ENCODE measurements at regions not wholly inside any gene's neighbourhood (a gene's known extent, or its start where the extent isn't known, plus 50 kb on each side); places are given as distances from the start of the nearest gene placed in this dataset.
"Not testable (repeated sequence)": the region's sequence is repeated elsewhere in the genome, so short reads cannot be mapped to it uniquely, and the experiment has no call there.

- no peak for FAIRE-seq
Measured at GRCh38 chr4:19496756-19497155, 754.9 kb upstream of the SLIT2 start.

- FAIRE-seq: no peak
Measured at GRCh38 chr4:19494961-19495360, 756.7 kb upstream of the SLIT2 start.

DNA sequence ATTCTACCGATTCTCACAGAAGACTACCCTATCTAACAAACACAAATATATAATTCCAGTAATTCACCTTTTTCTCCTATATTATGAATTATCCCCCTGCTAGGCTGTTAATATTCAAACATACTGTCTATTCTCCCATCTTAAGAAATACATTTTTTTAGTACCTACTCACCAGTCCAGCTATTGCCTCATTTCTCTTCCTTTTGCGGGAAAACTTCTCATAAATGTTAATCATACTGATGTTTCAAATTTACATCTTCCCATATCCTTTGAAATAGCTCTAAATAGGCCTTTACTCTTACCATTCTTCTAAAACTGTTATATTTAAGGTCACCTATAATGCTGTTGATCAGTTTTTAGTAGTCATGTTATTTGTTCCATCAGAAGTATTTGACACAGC is 759.1 kb upstream of the SLIT2 start:
- FAIRE-seq: no peak

DNA sequence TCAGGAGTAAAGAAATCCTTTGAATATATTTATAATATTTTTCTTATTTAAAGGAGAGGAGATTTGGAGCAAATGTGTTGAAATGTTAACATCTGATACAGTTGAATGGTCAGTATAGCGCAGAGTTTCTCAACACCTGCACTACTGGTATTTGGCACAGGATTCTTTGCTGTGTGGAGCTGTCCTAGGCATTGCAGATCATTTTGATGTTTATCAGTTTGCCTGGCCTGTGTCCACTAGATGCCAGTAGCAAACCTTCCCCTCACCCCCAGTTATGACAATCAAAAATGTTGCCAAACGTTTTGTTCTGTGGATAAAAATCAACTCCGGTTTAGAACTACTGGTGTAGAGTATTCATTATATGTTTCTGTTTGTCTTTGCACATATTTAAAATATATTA is 765.3 kb upstream of the SLIT2 start:
- FAIRE-seq: no peak

DNA sequence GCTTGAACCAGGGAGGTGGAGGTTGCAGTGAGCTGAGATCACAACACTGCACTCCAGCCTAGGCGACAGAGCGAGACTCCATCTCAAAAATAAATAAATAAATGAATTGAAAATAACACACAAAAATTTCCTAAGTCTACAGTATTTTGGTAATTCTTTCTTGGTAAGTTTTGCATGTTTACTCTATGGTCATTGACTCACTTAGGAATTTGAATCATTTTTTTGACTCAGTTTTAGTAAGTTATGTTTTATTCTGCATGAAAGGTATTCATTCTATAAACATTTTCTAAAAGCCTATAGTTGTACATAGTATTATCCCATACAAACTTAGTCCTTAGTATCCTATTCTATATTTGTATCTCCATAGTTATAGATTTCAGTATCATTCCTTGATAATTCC is 772.9 kb upstream of the SLIT2 start:
- FAIRE-seq: no peak

- FAIRE-seq: no peak
Measured at GRCh38 chr4:19473569-19473968, 778.1 kb upstream of the SLIT2 start.

DNA sequence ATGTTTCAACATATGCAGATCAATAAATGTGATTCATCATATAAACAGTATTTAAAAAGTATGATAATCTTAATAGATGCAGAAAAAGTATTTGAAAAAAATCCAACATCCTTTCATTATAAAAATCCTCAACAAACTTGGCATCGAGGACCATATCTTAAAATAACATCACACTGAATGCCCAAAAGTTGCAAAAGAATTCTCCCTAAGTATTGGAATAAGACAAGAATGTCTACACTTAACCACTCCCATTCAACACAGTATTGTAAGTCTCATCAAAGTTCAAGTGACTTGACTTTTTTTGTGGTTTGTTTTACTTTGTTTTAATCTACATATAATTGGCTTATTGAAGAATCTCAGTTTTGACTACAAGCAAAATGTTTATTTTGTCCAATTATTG is 779.0 kb upstream of the SLIT2 start:
- FAIRE-seq: no peak

DNA sequence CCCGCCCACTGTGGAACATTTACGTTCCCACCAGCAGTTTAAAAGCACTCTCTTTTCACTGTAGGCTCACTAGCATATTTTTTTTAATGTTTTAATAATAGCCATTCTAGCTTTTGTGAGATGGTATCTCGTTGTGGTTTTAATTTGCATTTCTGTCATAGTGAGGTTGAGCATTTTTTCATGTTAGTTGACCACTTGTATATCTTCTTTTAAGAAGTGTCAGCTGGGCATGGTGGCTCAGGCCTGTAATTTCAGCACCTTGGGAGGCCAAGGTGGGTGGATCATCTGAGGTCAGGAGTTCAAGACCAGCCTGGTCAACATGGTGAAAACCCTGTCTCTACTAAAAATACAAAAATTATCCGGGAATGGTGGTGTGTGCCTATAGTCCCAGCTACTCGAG is 781.7 kb upstream of the SLIT2 start:
- not testable (repeated sequence) for FAIRE-seq

- no peak for FAIRE-seq
Measured at GRCh38 chr4:19462117-19462516, 789.6 kb upstream of the SLIT2 start.

DNA sequence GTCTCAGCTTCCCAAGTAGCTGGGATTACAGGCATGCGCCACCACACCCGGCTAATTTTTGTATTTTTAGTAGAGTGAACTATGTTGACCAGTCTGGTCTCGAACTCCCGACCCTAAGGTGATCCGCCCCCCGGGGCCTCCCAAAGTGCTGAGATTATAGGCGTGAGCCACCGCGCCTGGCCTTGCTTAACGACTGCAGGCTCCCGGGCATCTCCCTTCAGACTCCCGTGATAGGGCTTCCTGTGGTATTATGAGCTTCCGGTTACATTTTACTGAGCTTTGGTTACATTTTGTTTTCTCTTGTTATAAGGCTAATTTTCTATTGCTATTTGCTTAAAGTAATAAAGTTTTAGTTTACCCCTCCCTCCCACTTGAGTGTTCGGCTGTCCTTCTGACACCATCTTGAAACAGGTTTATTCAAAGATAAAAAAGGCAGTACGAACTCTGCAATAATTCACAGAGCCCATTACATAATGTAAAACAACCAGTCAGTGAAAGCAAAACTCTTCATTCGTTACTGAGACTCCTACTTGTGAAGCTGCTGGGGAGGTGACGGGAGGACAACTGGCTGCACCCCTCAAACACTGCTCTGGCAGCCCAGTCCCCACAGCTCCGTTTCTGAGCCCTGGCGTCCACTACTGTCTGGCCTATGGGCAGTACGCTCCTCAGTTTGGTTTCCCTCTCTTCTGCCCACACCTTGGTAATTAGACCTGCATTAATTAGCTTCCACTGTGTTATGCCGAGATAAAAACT is 795.7 kb upstream of the SLIT2 start:
- no peak for FAIRE-seq

DNA sequence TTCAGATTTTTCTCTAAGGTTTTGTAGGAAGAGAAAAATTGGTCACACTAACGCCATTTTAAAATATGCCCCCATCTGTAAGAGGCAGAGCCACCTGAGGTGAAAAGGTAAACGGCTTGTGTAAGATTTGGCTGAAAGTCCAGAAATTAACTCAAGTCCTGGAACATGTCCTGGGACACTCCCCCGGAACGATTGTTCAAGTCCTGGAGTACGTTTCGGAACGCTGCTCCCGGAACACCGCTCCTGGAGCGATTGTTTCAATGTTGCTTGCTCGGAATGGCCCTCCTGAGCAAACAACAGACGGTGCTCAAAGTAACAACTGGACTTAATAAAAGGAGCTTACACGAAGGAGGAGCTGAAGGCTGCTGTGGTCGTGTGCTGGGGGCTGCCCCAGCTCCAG is 796.5 kb upstream of the SLIT2 start:
- no peak for FAIRE-seq

DNA sequence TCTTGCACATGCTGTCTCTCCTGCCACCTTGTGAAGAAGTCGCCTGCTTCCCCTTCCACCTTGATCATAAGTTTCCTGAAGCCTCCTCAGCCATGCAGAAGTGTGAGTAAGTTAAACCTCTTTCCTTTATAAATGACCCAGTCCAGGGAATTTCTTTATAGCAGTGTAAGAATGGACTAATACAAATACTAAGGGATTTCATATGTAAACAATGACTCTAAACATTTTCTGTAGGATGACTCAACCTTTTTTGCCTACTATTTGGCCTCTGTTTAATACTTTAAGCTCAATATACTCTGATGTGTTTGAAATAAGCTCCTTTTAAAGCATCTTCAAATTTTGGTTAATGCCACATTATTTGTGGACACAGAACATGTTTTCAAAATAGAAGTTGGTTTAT is 813.5 kb upstream of the SLIT2 start:
- no peak for FAIRE-seq

- FAIRE-seq: no peak
Measured at GRCh38 chr4:19437008-19437407, 814.7 kb upstream of the SLIT2 start.

GRCh38 chr4:19429684-19430083 is 822.0 kb upstream of the SLIT2 start:
- no peak for FAIRE-seq

DNA sequence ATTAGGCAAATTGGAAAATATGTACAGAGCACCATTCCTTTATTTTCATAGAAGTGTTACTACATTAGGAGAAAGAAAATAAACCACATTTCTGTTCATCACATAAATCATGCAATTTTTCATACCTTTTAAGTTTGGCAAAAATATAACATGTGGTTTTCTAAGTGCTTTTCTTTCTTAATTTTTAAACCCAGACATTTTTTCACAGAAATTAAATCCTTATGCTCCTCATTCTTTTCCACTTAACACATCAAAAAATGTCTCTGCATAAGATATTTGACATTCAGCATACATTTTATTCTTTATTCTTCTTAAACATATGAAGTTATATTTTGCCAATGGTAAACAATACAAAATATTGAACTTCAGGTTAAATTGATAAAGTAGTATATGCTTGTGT is 826.6 kb upstream of the SLIT2 start:
- FAIRE-seq: no peak

DNA sequence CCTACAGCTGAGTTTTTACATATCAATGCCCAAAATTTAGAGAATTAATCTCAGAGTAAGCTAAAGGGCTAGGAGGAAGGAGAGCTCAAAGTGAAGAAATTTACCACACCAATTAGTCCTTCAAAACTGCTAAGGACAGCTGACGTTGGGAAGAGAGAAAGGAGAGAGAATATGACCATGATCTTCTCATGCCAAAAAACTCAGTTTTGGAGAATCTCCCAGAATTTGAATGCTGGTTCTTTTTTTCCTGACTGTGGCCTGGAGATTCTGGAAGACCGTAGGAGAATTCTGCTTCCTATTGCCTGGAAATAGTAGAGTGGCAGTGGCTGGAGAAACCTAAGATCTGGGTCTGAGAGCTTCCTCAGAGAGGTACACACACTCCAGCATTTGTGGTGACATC is 834.4 kb upstream of the SLIT2 start:
- FAIRE-seq: no peak

DNA sequence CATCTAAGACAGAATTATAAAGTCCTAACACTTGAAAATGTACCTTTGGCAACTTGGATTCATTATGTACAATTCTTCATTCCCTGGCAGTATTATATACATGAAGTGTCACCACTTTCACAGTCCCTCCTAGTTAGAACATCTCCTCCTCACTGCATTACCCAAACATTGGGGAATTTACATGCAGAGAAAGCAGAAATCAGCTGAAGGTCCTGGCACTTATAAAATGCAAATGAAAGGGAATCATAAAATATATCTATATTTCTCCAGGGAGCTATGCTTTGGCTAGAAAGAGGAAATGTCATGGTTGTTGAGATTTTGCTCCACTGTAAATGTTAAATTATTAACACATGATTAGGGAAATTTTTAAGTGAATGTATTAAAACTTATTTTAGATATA is 835.6 kb upstream of the SLIT2 start:
- FAIRE-seq: no peak

DNA sequence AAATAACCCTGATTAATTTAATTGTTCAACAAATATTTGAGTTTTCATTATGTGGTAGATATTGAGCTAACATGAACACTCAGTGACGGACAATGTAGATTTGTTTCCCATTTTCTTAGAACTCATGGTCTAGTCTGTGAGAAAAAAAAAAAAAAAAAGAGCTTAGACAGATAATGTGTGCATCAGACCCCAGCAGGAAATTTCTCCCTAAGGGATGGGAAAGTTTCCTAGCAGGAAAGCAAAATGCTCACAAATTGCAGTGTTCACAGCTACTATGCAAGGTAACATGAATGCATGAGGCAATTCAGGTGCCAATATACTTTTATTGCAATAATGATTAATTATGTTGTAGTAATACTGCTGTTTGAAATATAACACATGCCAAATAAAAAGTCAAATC is 843.2 kb upstream of the SLIT2 start:
- FAIRE-seq: no peak

DNA sequence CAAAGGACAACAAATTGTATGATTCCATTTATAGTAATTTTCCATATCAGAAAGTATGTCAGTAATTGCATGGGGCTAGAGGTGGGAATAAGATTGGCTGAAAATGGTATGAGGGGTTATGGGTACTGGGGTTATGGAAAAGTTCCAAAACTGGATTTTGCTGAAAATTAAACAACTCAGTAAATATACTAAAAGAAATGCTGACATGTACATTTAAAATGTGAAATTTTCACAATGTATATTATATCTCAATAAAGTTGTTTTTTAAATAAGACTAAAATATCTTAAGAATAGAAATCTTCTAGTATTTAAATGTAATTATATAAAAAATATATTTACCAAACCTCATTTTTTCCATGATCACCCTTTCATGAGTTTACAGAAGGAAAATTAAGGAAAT is 844.9 kb upstream of the SLIT2 start:
- FAIRE-seq: no peak

DNA sequence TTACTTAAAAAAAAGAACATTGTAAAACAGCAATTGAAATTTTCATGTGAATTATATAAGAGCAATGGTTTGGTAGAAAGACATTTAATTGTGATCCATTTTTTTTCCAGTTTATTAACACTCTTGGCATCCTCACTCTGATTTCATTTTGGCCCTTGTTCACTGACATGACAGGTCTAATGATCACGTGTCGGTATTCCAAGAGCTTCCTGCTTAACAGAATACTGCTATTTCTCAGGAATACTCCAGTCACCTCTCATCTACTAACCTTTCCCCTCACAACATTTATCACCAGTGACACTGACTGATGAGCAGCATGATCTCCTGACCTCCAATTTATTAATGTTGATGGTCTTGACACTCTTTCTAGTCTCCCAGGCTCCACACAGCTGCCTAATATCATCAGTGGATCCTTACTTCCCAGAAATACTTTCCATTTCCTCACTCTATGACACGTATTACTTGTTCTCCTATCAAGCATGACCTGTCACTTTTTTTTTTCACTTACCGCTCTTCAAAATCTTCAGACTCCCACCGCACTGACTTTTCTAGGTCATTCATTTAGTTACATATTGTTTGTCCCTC is 847.8 kb upstream of the SLIT2 start:
- FAIRE-seq: no peak

GRCh38 chr4:19402581-19403065 is 849.1 kb upstream of the SLIT2 start:
- FAIRE-seq: no peak

- FAIRE-seq: no peak
Measured at GRCh38 chr4:19401301-19402080, 850.2 kb upstream of the SLIT2 start.

- FAIRE-seq: no peak
Measured at GRCh38 chr4:19400820-19401219, 850.9 kb upstream of the SLIT2 start.

- no peak for FAIRE-seq
Measured at GRCh38 chr4:19399001-19399400, 852.7 kb upstream of the SLIT2 start.

All from colon (tissue), 2 donors.